ENCODE measurements at regions not wholly inside any gene's neighbourhood (a gene's known extent, or its start where the extent isn't known, plus 50 kb on each side); places are given as distances from the start of the nearest gene placed in this dataset.

DNA sequence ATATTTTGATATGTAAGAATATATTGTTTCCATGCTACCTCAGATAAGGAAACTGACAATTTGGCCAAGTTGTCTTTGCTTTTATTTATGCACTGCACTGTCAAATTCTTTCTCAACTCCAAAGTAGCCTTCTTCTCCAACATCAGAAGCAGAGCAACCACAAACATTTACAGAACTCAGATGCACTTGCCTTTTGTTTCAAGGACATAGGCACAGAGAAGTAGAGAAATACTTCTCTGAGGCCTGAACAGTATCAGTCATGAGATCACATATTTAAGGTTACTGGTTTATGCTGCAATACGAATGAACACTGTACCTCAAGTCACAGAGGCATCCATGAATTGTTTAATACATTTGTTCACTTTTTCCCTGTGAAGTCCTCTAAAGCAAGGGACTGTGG is 606.1 kb upstream of the SLIT2 start:
- H3K9me3 Mint-ChIP-seq (ENCODE audit: unreplicated experiment): peaks cover 1% of the 10 kb centered on the region
- H3K27ac Mint-ChIP-seq (ENCODE audit: unreplicated experiment): no peak overlapping the region
- H3K36me3 Mint-ChIP-seq (ENCODE audit: unreplicated experiment): no peaks in the 10 kb centered on the region
- no peaks in the 10 kb centered on the region for H3K4me1 Mint-ChIP-seq (ENCODE audit: low read depth, unreplicated experiment)
- H3K27me3 Mint-ChIP-seq (ENCODE audit: unreplicated experiment): peaks cover 1% of the 10 kb centered on the region
- H3K4me3 Mint-ChIP-seq (ENCODE audit: unreplicated experiment): no peak overlapping the region
- TF ChIP-seq, protein P1, sequence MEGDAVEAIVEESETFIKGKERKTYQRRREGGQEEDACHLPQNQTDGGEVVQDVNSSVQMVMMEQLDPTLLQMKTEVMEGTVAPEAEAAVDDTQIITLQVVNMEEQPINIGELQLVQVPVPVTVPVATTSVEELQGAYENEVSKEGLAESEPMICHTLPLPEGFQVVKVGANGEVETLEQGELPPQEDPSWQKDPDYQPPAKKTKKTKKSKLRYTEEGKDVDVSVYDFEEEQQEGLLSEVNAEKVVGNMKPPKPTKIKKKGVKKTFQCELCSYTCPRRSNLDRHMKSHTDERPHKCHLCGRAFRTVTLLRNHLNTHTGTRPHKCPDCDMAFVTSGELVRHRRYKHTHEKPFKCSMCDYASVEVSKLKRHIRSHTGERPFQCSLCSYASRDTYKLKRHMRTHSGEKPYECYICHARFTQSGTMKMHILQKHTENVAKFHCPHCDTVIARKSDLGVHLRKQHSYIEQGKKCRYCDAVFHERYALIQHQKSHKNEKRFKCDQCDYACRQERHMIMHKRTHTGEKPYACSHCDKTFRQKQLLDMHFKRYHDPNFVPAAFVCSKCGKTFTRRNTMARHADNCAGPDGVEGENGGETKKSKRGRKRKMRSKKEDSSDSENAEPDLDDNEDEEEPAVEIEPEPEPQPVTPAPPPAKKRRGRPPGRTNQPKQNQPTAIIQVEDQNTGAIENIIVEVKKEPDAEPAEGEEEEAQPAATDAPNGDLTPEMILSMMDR (IDR thresholded peaks at IDR 0.05; ENCODE audit: partially characterized antibody, unreplicated experiment): no peak
- no peak for DNase-seq

GRCh38 chr4:19636451-19636850 is 615.3 kb upstream of the SLIT2 start:
- no peaks in the 10 kb centered on the region for H3K9me3 Mint-ChIP-seq (ENCODE audit: unreplicated experiment)
- H3K4me1 Mint-ChIP-seq (ENCODE audit: low read depth, unreplicated experiment): no peaks in the 10 kb centered on the region
- no peaks in the 10 kb centered on the region for H3K36me3 Mint-ChIP-seq (ENCODE audit: unreplicated experiment)
- no peak for DNase-seq
- TF ChIP-seq, protein P1 (IDR thresholded peaks at IDR 0.05; ENCODE audit: partially characterized antibody, unreplicated experiment): no peak
- no peak overlapping the region for H3K27ac Mint-ChIP-seq (ENCODE audit: unreplicated experiment)
- no peaks in the 10 kb centered on the region for H3K27me3 Mint-ChIP-seq (ENCODE audit: unreplicated experiment)
- H3K4me3 Mint-ChIP-seq (ENCODE audit: unreplicated experiment): no peak overlapping the region

DNA sequence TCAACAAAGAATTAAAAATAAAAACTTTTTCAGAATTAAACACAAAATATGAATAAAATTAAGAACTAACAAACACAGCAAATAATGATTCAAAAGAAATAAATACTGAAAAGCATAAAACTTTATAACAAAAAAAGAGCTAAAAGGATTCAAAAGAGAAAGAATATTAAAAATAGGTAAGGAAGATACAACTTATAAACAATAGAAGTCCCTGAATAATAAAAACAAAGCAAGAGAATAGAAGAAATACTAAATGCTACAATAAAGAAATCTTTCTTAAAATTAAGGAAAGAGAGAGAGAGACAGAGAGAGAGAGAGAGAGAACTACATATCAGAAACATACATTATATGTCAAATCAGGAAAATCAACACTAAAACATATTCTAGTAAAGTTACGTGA is 619.9 kb upstream of the SLIT2 start:
- Mint-ChIP-seq H3K4me3 (ENCODE audit: unreplicated experiment) (no peak overlapping the region), H3K36me3 (ENCODE audit: unreplicated experiment) (no peaks in the 10 kb centered on the region), H3K27ac (ENCODE audit: unreplicated experiment) (no peak overlapping the region), H3K27me3 (ENCODE audit: unreplicated experiment) (no peaks in the 10 kb centered on the region), H3K9me3 (ENCODE audit: unreplicated experiment) (no peaks in the 10 kb centered on the region), H3K4me1 (ENCODE audit: low read depth, unreplicated experiment) (no peaks in the 10 kb centered on the region)
- DNase-seq: no peak
- TF ChIP-seq, protein P1 (IDR thresholded peaks at IDR 0.05; ENCODE audit: partially characterized antibody, unreplicated experiment): no peak

DNA sequence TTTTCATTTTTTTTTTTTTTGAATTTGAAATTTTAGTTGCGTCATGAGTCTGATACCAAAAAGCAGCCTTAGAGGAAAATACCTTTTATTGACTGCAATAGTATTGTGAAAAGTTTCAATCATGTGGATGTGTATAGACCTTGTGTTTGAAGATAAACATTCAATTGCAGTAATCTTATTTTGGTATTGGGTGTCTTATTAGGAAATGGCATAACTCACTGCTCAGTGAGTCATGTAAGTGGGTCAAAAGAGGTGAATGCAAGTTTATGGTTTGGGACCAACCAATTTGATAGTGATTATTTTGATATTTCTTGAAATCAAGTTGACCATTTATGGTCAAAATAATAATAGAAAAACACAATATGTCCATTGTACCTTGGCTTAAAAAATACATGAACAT is 627.8 kb upstream of the SLIT2 start:
- no peak for DNase-seq
- no peak overlapping the region for H3K4me3 Mint-ChIP-seq (ENCODE audit: unreplicated experiment)
- H3K9me3 Mint-ChIP-seq (ENCODE audit: unreplicated experiment): no peaks in the 10 kb centered on the region
- H3K27ac Mint-ChIP-seq (ENCODE audit: unreplicated experiment): no peak overlapping the region
- no peaks in the 10 kb centered on the region for H3K27me3 Mint-ChIP-seq (ENCODE audit: unreplicated experiment)
- no peaks in the 10 kb centered on the region for H3K36me3 Mint-ChIP-seq (ENCODE audit: unreplicated experiment)
- no peaks in the 10 kb centered on the region for H3K4me1 Mint-ChIP-seq (ENCODE audit: low read depth, unreplicated experiment)
- TF ChIP-seq, protein P1 (IDR thresholded peaks at IDR 0.05; ENCODE audit: partially characterized antibody, unreplicated experiment): no peak

- H3K4me1 Mint-ChIP-seq (ENCODE audit: low read depth, unreplicated experiment): no peaks in the 10 kb centered on the region
- H3K36me3 Mint-ChIP-seq (ENCODE audit: unreplicated experiment): peaks cover 5% of the 10 kb centered on the region
- no peaks in the 10 kb centered on the region for H3K27me3 Mint-ChIP-seq (ENCODE audit: unreplicated experiment)
- H3K27ac Mint-ChIP-seq (ENCODE audit: unreplicated experiment): no peak overlapping the region
- TF ChIP-seq, protein P1 (IDR thresholded peaks at IDR 0.05; ENCODE audit: partially characterized antibody, unreplicated experiment): no peak
- no peak for DNase-seq
- H3K4me3 Mint-ChIP-seq (ENCODE audit: unreplicated experiment): no peak overlapping the region
- H3K9me3 Mint-ChIP-seq (ENCODE audit: unreplicated experiment): peaks cover 2% of the 10 kb centered on the region
Measured at GRCh38 chr4:19615086-19615689, 636.5 kb upstream of the SLIT2 start.

All from glutamatergic neuron (in vitro differentiated cells).